Glutamatergic neuron (in vitro differentiated cells): ENCODE measurements at regions not wholly inside any gene's neighbourhood (a gene's known extent, or its start where the extent isn't known, plus 50 kb on each side); places are given as distances from the start of the nearest gene placed in this dataset.

Experiments
- DNase-seq: peaks from one replicate; pipeline ENCODE4 v3.0.0; 2022
- H3K27ac Mint-ChIP-seq: one replicate; pipeline ENCODE4 v1.8.0; 2020; ENCODE audit warnings: mild to moderate bottlenecking, mixed read lengths, inconsistent platforms; ENCODE audit not compliant: unreplicated experiment
- H3K27me3 Mint-ChIP-seq: one replicate; pipeline ENCODE4 v1.8.0; 2020; ENCODE audit warnings: mild to moderate bottlenecking, moderate library complexity, mixed read lengths, inconsistent platforms; ENCODE audit not compliant: unreplicated experiment
- H3K36me3 Mint-ChIP-seq: one replicate; pipeline ENCODE4 v1.8.0; 2020; ENCODE audit warnings: mild to moderate bottlenecking, mixed read lengths, inconsistent platforms; ENCODE audit not compliant: unreplicated experiment
- H3K4me1 Mint-ChIP-seq: one replicate; pipeline ENCODE4 v1.8.0; 2020; ENCODE audit warnings: mild to moderate bottlenecking, low read depth, mixed read lengths, inconsistent platforms; ENCODE audit not compliant: unreplicated experiment
- H3K4me3 Mint-ChIP-seq: one replicate; pipeline ENCODE4 v1.8.0; 2020; ENCODE audit warnings: mild to moderate bottlenecking, mixed read lengths, inconsistent platforms; ENCODE audit not compliant: unreplicated experiment
- H3K9me3 Mint-ChIP-seq: one replicate; pipeline ENCODE4 v1.8.0; 2020; ENCODE audit warnings: mild to moderate bottlenecking, moderate library complexity, mixed read lengths, inconsistent platforms; ENCODE audit not compliant: unreplicated experiment
- CTCF ChIP-seq: fragments of 200-600 bp; sonication (generic); IDR thresholded peaks from one replicate; pipeline ENCODE4 v1.5.0; 2021; ENCODE audit not compliant: partially characterized antibody, unreplicated experiment

- TF ChIP-seq CTCF, result no peak
These were observed 414.0 kb downstream of the MN1 start for GRCh38 chr22:27387561-27387960.

GRCh38 chr22:27388090-27388600 lies 413.4 kb downstream of the MN1 start:
- Mint-ChIP-seq H3K36me3 (no peaks in the 10 kb centered on the region), H3K4me3 (no peak overlapping the region), H3K27ac (no peak overlapping the region), H3K4me1 (no peaks in the 10 kb centered on the region), H3K27me3 (peaks cover 17% of the 10 kb centered on the region), H3K9me3 (peaks cover 4% of the 10 kb centered on the region)
- no peak for DNase-seq
- TF ChIP-seq CTCF, result no peak

More at GRCh38 chr22:27387561-27387960, 414.0 kb downstream of the MN1 start:
- Mint-ChIP-seq H3K4me3 (no peak overlapping the region), H3K4me1 (no peaks in the 10 kb centered on the region), H3K9me3 (peaks cover 4% of the 10 kb centered on the region), H3K27me3 (peaks cover 17% of the 10 kb centered on the region), H3K27ac (no peak overlapping the region), H3K36me3 (no peaks in the 10 kb centered on the region)
- no peak for DNase-seq

GRCh38 chr22:27389727-27390075 lies 411.9 kb downstream of the MN1 start:
- DNase-seq, result no peak
- TF ChIP-seq CTCF, result no peak
- no peak overlapping the region for H3K27ac Mint-ChIP-seq
- H3K9me3 Mint-ChIP-seq, result peaks cover 4% of the 10 kb centered on the region
- H3K36me3 Mint-ChIP-seq, result no peaks in the 10 kb centered on the region
- peaks cover 17% of the 10 kb centered on the region for H3K27me3 Mint-ChIP-seq
- no peaks in the 10 kb centered on the region for H3K4me1 Mint-ChIP-seq
- H3K4me3 Mint-ChIP-seq, result no peak overlapping the region

GRCh38 chr22:27391092-27391770 lies 410.3 kb downstream of the MN1 start:
- peaks cover 14% of the 10 kb centered on the region for H3K27me3 Mint-ChIP-seq
- TF ChIP-seq CTCF, result no peak
- no peak overlapping the region for H3K27ac Mint-ChIP-seq
- no peaks in the 10 kb centered on the region for H3K4me1 Mint-ChIP-seq
- no peaks in the 10 kb centered on the region for H3K36me3 Mint-ChIP-seq
- no peak overlapping the region for H3K4me3 Mint-ChIP-seq
- DNase-seq, result no peak
- H3K9me3 Mint-ChIP-seq, result peaks cover 4% of the 10 kb centered on the region

- no peak for TF ChIP-seq CTCF
- H3K27me3 Mint-ChIP-seq, result peaks cover 11% of the 10 kb centered on the region
- H3K4me3 Mint-ChIP-seq, result no peak overlapping the region
- DNase-seq, result no peak
- H3K9me3 Mint-ChIP-seq, result peaks cover 1% of the 10 kb centered on the region
- H3K36me3 Mint-ChIP-seq, result no peaks in the 10 kb centered on the region
- H3K4me1 Mint-ChIP-seq, result no peaks in the 10 kb centered on the region
- H3K27ac Mint-ChIP-seq, result no peak overlapping the region
These were observed 408.2 kb downstream of the MN1 start for GRCh38 chr22:27393371-27393770.
